ENCODE measurements at regions not wholly inside any gene's neighbourhood (a gene's known extent, or its start where the extent isn't known, plus 50 kb on each side); places are given as distances from the start of the nearest gene placed in this dataset.

DNA sequence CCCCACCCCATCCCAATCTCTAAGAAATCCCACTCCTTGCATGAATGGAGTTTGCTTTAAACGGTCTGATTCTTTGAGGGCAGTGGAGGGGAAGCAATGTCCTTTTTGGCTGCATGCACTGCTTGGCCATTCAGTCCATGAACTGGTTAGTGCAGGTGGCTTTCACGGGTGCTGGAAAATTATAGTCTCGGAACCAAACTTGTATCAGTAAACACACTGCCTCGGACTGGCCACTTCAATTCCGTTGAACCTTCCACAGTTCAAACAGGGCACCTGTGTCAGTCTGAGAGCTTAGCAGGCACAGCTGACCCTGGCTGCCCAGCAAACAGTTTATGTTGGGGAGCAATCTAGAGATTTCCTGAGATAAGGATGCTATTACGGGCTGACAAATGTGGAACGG lies 255.6 kb downstream of the DHX15 start:
- no peak for DNase-seq
- intact Hi-C loops (cut with DNase I): no loop called here
- WGBS, 3 donors: 46 to 51% (median 51%) methylated on average over 7 of the region's 7 CpGs
- TF ChIP-seq POLR2A (IDR thresholded peaks at IDR 0.05) (no peak), EP300 (IDR thresholded peaks at IDR 0.05) (no peak)
- TF ChIP-seq, protein P1, sequence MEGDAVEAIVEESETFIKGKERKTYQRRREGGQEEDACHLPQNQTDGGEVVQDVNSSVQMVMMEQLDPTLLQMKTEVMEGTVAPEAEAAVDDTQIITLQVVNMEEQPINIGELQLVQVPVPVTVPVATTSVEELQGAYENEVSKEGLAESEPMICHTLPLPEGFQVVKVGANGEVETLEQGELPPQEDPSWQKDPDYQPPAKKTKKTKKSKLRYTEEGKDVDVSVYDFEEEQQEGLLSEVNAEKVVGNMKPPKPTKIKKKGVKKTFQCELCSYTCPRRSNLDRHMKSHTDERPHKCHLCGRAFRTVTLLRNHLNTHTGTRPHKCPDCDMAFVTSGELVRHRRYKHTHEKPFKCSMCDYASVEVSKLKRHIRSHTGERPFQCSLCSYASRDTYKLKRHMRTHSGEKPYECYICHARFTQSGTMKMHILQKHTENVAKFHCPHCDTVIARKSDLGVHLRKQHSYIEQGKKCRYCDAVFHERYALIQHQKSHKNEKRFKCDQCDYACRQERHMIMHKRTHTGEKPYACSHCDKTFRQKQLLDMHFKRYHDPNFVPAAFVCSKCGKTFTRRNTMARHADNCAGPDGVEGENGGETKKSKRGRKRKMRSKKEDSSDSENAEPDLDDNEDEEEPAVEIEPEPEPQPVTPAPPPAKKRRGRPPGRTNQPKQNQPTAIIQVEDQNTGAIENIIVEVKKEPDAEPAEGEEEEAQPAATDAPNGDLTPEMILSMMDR (IDR thresholded peaks at IDR 0.05): no peak
- Histone ChIP-seq H3K9me3 (no peaks in the 10 kb centered on the region), H3K27me3 (no peaks in the 10 kb centered on the region), H3K4me3 (no peak overlapping the region), H3K4me1 (ENCODE audit: insufficient read depth) (no peaks in the 10 kb centered on the region), H3K27ac (no peak overlapping the region), H3K36me3 (no peaks in the 10 kb centered on the region)

DNA sequence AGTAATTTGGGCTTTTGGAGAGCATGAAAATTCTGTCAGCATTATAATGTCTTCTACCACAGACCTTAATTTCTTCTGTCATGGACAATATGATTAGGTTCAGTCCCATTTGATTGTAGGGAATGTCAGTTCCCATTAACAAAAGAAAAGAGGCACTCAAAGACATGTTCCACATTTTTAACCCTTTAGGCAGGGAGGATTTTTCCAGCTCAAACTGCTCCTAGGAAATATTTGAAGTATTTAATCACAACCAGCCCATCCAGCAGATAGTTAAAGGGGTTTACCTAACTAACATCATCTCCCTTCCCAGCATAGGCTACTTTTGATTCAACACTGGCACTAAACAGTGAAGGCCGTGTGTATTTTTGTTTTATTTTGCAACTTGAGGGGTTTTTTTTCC lies 256.0 kb downstream of the DHX15 start:
- no peak overlapping the region for H3K4me3 ChIP-seq
- H3K27me3 ChIP-seq: no peaks in the 10 kb centered on the region
- intact Hi-C loops (cut with DNase I): no loop called here
- no peaks in the 10 kb centered on the region for H3K9me3 ChIP-seq
- H3K27ac ChIP-seq: no peak overlapping the region
- H3K36me3 ChIP-seq: no peaks in the 10 kb centered on the region
- DNase-seq: no peak
- WGBS, 3 donors: 20 to 50% (median 23%) methylated on average over 1 of the region's 1 CpG
- TF ChIP-seq EP300 (IDR thresholded peaks at IDR 0.05) (no peak), POLR2A (IDR thresholded peaks at IDR 0.05) (no peak)
- TF ChIP-seq, protein P1 (IDR thresholded peaks at IDR 0.05): no peak
- no peaks in the 10 kb centered on the region for H3K4me1 ChIP-seq (ENCODE audit: insufficient read depth)

DNA sequence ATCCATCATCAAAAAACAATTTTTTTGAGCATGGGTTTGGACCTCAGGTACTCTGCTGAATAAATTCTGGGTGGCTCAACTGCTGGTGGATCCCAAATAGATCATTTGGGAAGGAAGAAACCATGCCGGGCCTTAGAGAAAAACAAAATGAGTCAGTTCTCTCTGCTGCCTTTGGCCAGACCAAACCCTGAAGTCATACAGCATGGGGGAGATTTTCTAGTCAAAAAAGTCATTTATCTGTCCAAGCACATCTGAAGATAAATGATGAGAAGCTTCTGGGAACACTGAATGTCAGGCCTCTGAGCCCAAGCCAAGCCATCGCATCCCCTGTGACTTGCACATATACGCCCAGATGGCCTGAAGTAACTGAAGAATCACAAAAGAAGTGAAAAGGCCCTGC lies 261.4 kb downstream of the DHX15 start:
- WGBS, 3 donors: 83 to 94% (median 92%) methylated on average over 3 of the region's 3 CpGs
- intact Hi-C loops (cut with DNase I): no loop called here
- no peaks in the 10 kb centered on the region for H3K36me3 ChIP-seq
- no peaks in the 10 kb centered on the region for H3K4me1 ChIP-seq (ENCODE audit: insufficient read depth)
- no peak overlapping the region for H3K27ac ChIP-seq
- no peaks in the 10 kb centered on the region for H3K9me3 ChIP-seq
- H3K27me3 ChIP-seq: no peaks in the 10 kb centered on the region
- TF ChIP-seq, protein P1 (IDR thresholded peaks at IDR 0.05): no peak
- TF ChIP-seq POLR2A (IDR thresholded peaks at IDR 0.05): no peak
- no peak for TF ChIP-seq EP300 (IDR thresholded peaks at IDR 0.05)
- no peak for DNase-seq
- no peak overlapping the region for H3K4me3 ChIP-seq

DNA sequence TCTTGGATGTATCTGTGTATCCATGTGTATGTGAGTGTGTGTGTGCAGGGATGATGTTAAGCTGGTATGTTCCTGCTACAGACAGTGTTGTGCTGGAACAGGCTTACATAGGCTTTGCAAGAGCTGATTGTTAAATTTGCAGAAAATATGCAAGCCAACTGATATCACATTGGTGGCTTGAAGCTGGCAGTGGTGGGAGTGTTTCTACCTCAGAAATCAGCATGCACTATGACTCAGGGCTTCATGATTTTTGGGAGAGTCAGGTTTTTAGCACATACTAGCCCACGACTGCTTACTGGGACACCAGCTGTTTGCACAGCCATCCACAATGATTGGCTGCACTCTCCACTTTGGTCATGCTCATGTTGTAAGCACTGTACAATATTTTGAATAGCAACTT lies 261.8 kb downstream of the DHX15 start:
- H3K27me3 ChIP-seq: no peaks in the 10 kb centered on the region
- 33 to 50% (median 44%) methylated on average over 1 of the region's 1 CpG for WGBS, 3 donors
- no peaks in the 10 kb centered on the region for H3K4me1 ChIP-seq (ENCODE audit: insufficient read depth)
- H3K4me3 ChIP-seq: no peak overlapping the region
- intact Hi-C loops (cut with DNase I): no loop called here
- TF ChIP-seq, protein P1 (IDR thresholded peaks at IDR 0.05): no peak
- no peak for TF ChIP-seq EP300 (IDR thresholded peaks at IDR 0.05)
- no peak for DNase-seq
- no peaks in the 10 kb centered on the region for H3K36me3 ChIP-seq
- H3K27ac ChIP-seq: no peak overlapping the region
- H3K9me3 ChIP-seq: no peaks in the 10 kb centered on the region

DNA sequence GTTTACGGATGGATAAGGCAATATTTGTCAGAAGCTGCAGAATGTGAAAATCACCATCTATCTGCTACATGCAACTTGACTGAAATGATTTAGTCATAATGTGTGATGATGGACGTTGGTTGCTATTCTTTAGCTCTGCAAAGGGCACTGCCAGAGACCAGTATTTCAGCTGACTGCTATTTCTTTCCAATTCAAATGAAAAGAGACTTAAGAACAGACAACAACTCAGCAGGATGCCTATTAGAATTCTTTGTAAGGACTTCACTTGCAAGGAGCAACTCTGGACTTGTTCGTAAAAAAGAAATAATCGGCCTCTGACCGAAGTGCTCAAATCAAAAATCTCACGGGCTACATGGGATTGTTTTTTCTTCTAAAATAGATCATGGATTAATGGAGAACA lies 262.7 kb downstream of the DHX15 start:
- 75 to 83% (median 82%) methylated on average over 6 of the region's 6 CpGs for WGBS, 3 donors
- TF ChIP-seq EP300 (IDR thresholded peaks at IDR 0.05) (no peak), POLR2A (IDR thresholded peaks at IDR 0.05) (no peak)
- TF ChIP-seq, protein P1 (IDR thresholded peaks at IDR 0.05): no peak
- Histone ChIP-seq H3K27ac (no peak overlapping the region), H3K27me3 (no peaks in the 10 kb centered on the region), H3K4me1 (ENCODE audit: insufficient read depth) (no peaks in the 10 kb centered on the region), H3K9me3 (no peaks in the 10 kb centered on the region), H3K4me3 (no peak overlapping the region), H3K36me3 (no peaks in the 10 kb centered on the region)
- no peak for DNase-seq
- intact Hi-C loops (cut with DNase I): no loop called here

Data from ovary (tissue), 7 donors.